ENCODE measurements at regions not wholly inside any gene's neighbourhood (a gene's known extent, or its start where the extent isn't known, plus 50 kb on each side); places are given as distances from the start of the nearest gene placed in this dataset.

DNA sequence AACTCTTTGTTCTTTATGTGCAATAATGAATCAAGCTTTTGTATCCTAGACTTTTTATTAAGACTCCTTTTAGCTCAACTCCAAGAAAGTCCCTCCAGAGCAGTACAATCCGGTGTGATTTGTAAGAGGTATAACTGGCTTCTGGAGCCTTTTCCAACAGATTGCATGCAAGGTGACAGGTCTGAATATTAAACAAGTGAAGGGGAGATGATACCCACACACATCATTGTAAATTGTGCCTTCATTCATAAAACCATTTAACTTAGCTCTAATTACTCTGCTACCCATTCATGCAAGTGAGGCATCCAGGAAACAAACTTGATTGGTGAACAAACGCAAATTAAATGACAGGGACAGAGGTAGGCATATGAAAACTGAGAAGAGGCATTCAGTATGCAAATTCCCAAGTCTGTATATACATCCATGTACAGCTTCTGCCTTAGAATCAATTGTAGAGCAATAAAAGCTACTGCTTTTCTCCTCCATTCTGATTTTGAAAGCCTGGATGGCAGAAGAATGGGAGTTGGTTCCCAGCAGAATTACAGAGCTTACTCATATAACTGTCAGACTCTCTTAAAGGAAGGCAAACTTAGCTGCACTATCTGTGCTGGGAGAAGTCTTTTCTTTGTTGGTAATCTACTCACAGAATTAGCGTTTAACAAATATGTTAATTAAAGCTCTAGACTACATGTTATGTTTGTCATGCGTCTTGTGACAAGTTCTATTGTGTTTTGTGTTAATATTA, 261.0 kb upstream of the CDH6 start:
- DNase-seq: no peak

DNA sequence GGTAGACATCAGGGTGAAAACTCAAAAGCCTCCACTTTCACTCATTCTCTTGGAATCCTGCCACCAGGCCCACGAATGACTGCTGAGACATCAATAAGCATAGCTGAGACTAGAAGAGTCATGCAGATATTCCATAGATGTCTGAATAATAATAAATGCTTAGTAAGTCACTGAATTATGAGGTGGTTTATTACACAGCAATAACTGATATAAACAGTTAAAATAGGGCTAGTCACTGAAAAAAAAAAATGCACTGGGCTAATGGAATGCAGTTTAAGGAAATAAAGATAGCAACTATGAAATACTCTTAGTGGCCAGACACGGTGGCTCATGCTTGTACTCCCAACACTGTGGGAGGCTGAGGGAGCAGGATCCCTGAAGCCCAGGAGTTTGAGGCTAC, 262.8 kb upstream of the CDH6 start:
- no peak for DNase-seq

DNA sequence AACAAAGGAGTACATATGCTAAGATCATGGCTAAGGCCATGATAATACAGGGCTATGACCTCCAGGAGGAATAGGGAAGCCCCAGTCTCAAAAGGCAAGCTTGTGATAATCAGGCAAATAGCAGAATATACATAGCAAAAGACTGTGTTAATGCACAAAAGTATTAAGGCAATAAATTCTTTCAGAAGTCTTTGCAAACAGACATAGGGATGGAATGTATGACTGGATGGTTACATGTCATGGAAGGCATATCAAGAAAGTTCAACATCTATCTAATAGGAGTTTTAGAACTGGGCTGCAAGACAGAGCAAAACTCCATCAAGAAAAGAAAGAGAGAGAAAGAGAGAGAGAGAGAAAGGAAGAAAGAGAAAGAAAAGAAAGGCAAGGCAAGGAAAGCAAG, 264.5 kb upstream of the CDH6 start:
- no peak for DNase-seq

DNA sequence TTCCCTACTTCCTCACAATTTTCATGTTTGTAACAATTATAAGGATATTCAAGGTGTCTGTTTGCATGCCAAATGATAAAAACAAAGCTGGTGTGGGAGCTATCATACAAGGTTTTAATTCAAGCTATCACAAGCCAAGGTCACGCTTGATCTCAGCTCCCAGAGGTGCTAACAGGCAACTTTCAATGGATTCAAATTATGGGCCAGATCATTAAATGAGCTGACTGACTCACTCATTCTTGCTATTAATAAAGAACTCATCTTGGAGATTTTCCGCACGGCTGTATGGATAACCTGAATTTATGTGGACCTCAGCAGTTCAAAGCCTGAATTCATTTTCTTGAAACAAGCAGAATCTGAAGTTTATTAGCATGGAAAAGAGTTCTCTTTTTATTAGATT, 267.3 kb upstream of the CDH6 start:
- no peak for DNase-seq

DNA sequence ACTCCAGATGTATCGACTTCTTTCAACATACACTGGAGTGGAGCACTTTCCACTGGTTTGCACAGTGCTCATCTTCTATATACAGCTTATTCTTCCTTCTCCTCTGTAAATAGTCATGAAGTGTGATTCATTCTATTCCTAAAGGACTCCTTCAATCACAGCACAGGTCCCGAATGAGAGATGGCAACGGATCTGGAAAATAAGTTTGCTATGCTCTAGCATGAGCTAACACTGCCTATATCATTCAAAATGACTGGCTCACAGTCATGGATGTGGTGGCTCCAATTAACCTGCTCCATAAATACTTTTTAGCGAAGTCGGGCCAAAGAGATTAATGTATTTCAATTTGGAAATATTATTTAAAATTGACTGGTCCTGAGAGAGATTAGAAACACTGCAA, 272.1 kb upstream of the CDH6 start:
- no peak for DNase-seq

DNA sequence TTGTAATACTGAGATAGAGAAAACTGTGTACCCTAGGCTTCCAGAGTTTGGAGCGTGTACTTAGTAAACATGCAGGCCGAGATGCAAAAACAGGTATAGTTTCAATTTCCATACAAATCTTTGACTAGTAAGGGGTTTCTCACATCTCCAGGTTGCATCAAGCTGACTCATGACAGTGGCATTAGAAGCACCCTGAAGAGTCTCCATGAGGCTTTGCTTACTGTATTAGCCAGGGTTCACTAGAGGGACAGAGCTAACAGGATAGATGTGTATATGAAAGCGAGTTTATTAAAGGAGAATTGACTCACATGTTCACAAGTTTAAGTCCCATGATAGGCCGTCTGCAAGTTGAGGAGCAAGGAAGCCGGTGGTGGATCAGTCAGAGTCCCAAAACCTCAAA, 275.3 kb upstream of the CDH6 start:
- no peak for DNase-seq

DNA sequence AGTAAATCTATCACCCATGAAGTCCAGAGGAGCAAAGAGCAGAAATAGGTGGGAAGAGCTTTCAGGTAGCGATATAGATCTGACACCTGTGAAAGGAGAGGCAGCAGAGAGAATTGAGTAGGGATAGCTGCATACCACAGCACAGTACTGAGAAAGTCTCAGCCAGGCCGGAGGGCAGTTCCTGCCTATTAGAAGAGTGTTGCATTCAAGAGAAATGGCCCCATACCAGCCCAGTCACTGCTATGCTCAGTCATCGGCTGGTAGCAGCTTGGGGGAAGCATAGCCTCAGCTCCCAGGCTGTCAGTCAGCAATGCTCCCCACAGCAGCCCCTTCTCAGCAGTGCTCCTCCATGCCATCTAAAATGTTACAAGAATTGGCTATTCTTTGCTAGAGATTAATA, 285.1 kb upstream of the CDH6 start:
- no peak for DNase-seq

DNA sequence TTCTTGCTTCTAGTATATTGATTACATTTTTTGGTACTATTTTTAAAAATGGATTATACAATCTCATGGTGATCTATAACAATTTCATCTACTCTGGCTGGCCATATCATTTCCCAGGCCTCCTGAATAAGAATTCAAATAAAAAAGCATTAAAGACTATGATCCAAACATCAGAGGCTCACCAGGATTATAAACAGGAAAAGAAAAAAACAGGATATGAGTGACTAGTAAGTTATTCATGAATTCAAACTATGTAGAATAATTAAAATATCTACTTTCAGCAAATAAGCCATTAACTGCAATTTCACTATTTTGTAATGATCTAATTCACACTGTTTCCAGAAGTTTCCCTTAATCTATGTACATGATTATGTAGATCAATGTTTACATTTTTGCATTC, 293.1 kb upstream of the CDH6 start:
- DNase-seq: no peak

DNA sequence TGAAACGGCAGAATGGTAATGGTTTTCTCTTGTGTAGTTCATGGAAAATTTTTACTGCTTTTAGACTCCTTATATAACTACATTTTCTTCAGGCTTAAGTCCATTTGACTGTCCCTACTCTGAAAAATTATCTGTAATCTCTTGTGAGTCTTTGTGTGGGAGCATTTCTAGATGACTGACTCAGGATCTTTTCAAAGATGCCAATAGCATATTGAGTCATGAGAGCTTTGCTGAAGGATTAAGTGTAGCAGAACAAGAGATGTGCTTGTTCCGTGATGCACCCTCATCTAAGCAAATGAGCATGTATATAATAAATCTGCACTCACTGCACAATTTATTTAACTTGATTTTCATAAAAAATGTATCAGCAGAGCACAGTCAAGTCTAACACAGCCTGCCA, 298.7 kb upstream of the CDH6 start:
- DNase-seq: no peak

DNA sequence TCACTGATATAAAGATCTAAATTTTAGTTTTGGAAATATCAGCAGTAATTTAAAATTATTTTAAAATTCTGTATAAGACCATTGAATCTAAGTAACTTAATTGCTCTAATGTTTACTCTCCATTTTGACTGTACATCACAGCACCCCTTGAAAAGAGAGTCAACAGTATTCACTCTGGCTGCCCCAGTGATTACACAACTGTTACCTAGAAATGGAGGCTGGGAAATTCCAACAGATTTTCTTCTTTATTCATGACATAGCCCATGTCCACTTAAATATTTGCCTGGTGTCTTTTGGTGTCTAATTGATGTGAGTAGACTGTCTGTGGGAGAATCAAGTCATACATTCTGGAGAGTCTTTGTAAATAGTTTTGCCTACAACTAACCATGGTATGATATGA, 301.8 kb upstream of the CDH6 start:
- DNase-seq: no peak

DNA sequence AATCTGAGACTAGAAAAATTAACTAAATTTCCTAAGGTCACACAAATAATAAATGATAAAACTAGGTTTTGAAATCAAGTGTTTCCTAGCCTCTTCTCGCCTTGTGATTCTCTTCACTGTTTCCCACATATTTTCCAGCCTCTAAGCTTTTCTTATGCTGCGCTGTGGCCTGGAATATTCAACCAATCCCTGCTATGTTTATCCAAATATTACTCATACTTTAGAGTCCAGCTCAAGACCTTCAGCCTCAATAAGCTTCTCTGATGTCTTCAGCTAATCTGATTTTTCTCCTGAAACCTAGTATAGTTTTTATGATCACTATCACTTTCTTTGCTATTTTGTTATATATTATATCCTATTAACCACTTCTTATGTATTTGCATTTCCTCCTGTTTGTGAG, 303.1 kb upstream of the CDH6 start:
- no peak for DNase-seq

DNA sequence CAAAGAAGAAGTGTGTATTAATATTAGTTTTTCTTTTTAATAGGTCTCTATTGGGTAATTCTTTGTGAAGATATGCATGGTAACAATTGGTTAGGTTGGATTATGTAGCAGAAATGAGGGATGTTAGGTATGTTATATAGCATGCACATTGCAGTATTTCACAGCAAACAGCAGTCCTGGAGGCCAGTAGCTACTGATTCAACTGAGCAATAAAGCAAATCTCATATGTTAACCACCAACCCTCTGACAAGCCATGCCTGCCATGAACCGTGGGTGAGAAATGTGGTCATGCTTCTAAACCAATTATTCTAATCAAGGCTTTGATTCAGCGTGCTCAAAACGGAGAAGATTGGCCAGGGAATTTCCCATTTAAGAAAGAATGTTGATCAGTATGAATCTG, 313.0 kb upstream of the CDH6 start:
- no peak for DNase-seq

DNA sequence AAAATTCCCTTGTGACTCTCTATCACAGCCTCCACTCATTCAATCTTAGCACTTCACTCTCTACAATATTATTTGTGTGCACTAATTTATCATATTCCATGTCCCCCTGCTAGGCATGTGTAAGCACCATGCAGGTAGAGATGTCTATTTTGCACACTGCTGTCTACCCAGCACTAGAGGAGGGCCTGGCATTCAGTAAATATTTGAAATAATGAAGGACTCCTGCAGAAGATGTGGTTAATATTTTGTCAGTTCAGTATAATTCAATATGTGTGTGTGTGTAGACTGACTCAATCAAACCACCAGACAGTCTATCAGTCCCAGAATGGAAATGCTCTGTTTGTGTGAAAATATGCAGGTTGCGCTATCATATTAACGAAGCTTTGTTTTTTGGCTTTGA, 313.6 kb upstream of the CDH6 start:
- no peak for DNase-seq

DNA sequence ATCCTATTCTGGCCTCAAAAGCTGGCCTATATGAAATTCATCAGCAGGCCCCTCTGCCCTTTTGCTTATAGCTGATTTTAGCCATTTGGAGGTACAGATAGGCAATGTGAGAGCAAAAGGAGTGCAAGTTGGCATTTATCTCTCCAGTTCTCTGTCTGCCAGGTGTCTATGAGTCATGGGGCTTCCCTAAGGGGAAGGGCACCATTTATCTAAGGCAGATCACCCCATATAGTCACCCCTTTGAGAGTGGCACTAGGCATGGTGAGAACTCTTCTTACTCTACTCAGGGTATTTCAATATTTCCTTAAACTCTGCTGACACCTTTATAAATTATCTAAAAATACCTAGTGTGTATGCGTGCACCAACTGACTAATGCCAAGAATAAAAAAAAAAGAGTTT, 314.7 kb upstream of the CDH6 start:
- DNase-seq: no peak

DNA sequence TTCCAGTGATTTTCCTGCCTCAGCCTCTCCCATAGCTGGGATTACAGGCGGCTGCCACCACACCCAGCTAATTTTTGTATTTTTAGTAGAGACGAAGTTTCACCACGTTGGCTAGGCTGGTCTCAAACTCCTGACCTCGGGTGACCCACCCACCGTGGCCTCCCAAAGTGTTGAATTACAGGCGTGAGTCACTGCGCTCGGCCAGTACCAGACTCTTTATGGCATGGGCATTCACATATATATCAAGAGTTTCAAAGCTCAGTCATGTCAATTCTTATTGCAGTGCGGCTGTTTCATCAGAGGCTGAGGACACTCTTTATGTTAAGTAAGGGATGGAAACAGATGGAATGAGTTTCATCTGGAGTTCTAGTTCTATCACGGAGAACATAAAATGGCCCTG, 315.2 kb upstream of the CDH6 start:
- no peak for DNase-seq

DNA sequence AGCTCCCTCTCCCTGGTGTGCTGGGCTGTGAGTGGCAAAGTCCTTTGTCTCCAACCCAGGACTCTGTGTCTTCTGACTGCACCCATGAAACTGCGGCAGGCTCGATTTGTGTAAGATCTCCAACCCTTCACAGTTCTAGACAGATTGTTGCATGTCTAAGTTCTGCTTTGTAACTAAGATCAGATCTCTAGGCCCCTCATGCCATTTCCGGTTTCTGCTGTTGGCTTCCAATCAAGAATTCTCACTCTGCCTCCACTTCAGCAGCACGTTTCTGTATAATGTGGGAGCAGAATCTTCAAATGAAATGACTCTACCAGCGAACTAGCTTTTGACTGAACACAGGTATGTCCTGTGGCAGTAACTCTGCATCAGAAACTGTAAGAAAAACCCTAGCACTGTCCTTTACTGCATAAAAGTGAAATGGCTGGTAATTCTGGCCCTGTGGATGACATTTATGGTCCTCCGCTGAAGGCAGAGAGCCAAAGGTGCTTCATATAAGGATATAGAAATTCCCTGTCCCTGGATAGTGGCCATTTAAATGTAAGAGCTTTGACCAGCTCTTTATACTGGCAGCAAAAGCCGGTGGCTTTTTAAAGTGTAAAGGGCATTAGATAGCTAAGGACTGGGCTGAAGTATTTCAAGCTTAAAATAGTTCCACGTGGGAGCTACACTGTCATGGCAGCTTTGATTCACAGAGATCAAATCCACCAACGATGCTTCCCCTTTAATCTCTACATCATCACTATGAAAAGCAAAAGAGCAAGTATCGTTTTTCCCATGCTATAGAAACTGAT, 319.0 kb upstream of the CDH6 start:
- DNase-seq: no peak

DNA sequence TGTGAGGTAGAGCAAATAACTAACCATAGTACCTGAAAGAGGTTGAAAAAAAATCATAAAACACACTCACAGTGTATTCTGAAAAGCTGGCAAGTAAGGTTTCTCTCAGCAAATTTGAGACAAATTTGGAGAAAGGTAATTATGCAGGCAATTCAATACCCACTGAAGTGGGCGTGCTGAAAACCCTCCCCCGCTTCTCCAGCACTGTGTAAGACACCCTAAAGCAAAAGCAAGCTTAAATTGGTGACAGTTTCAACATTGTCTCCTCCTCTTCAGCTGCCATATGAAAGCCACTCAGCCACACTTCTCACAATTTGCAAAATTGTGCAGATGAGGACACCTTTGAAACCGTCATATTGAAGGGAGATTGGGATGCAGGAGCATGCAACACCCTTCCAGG, 322.3 kb upstream of the CDH6 start:
- no peak for DNase-seq

DNA sequence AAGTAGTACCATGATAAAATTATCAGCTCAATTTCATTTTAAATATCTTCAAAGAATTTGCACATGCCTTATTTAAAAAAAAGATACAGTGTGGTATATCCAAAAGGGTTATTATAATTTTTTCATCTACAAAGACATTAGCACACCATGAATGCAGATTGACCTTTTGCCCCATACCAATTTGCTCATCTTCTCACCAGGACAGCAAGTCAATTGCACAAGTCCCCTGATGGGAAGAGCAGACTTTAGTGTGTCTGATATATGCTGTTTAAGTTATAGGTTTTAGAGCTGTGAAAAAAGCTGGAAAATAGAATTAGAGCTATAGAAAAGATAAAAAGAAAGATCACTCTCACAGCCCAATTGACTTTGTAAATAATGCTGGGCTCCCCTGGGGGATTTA, 325.8 kb upstream of the CDH6 start:
- no peak for DNase-seq

DNA sequence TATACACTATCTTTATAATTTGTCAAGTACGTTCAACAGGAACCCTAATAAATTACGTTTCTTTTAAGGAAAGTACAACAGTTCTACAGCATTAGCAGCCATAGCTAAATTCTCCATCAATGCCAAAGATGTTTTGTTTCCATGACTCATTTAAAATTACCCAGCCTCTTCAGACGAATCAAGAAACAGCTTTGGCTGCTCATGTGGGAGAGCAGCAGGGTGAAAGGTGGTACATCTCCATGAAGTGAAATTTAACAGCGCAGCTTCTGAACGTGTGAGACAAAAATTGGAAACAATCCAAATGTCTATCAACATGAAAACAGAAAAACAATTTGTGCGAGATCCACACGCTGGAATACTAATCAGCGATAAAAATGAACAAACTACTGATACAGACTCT, 327.3 kb upstream of the CDH6 start:
- no peak for DNase-seq

DNA sequence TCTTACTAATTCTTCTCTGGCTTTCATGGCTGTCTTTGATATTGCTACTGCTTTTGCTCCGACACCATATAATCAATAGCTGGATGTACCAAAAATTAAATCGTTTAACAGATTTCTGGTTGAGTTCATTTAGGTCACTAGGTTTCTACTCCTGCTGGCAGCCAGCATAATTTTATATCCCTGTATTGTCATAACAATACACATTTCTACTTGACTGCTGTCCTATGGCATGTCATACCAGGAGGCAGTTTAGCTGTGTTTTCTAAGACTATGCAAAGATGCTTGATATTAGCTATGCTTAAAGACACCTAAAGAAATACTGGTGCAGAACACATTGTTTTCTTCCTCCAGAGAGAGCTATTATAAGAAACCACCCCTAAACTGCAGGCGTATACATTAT, 337.2 kb upstream of the CDH6 start:
- DNase-seq: no peak

DNA sequence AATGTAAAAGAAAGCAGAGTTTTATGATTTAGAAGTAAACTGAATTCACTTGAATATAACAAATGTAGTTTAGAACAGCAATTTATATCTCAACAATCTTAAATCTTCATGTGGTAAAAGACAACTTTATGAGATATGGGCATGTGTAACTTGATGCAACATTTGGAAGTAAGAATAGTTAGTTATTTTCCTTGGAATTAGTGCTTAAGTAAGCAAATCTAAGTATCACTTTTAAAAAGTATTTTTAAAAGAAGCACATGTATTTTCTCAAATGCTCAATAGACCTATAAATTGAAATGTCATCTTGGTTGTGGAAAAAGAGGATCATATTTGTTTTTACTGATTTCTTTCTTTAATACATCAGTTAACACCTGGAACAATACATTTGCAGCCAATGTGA, 340.3 kb upstream of the CDH6 start:
- no peak for DNase-seq

DNA sequence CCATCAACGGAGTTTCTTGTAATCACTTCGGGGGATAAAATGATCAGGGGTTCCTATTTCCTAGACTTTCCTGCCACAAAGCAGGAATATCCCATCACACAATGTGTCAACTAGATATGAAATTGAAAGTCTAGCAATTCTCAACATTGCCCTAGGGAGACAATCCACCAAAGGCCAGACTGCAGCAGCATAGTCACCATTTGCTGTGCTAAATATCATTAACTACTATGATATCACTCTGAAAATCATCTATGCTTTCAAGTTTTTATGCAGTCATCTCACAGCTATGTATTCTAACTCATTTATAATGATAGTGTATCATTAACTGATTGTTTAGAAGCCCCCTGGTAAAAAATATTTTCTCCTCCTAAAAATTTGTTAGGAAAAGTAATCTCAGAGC, 342.6 kb upstream of the CDH6 start:
- no peak for DNase-seq

DNA sequence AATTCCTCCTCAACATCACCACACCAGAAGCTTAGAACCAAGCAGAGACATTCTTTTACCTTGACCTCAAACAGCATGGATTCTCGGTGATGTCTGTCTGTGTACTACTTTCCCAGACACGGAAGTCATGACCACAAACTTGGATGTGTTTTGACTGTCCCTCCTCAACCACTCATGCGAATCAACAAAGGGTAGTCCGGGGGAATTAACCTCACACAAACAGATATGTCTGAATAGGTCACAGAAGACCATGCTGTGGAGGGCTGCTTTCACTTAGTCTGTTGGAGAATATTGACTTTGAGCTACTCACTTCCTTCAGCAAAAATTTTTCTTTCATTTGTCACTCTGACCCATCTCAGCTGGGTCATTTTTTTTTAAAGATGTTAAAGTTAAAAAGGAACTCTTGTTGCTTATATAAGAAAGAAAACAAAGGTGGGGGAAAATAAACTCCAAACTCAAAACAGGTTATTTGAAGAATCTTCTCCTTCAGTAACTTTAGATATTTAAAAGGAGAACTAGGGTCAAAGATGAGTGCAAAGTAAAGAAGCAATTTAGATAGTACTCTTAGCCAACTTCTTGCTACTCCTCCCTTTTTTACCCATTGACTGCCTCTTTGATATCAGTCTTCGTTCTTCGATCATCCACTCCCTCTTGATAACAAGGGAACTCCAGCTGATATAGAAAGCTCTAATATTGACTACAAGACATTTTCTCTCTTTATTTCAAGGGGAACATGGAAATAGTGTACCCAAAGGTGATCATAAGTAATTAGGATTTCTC, 343.4 kb upstream of the CDH6 start:
- no peak for DNase-seq

DNA sequence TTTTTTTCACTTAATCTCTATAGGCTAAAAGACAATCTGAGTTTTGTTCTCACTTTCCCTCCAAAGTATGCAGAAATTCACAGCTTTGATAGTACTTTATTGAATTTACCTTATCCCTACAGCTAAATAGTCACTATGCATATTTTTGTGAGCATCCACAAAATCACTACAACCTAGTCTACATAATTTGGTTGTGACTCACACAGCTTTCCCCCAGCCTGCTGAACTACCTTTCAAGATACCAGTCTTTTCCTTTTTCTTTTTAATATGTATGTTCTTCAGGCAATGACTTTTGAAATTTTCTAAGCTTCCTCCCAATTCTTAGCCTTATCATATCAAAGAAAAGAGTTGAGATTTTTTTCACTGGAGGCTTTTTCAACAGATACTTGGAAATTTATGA, 347.3 kb upstream of the CDH6 start:
- DNase-seq: no peak
